Tibial artery (tissue), 4 donors: ENCODE measurements at regions not wholly inside any gene's neighbourhood (a gene's known extent, or its start where the extent isn't known, plus 50 kb on each side); places are given as distances from the start of the nearest gene placed in this dataset.
A peak's percentile ranks its signal among the peaks of the same experiment; 100 is the strongest.

Source experiments
- DNase-seq, 2 donors: peaks; one replicate each; pipeline ENCODE4 v3.0.0-alpha.2; 2019
- H3K27ac ChIP-seq, 2 donors: fragments of 200-600 bp; sonication (generic) in 1 of 2; 1 replicate in 1 of 2; 2 replicates in 1 of 2; pipeline ENCODE4 v1.5.1; 2018 to 2019; ENCODE audit warnings: mild to moderate bottlenecking in 1 of 2
- H3K27me3 ChIP-seq, 2 donors: fragments of 200-600 bp; sonication (generic) in 1 of 2; one replicate each; pipeline versions ENCODE4 v1.5.1 to v1.6.0; 2016 to 2019
- H3K36me3 ChIP-seq, 3 donors: fragments of 200-600 bp; sonication (generic) in 2 of 3; one replicate each; pipeline ENCODE4 v1.5.1; 2016 to 2019; ENCODE audit warnings: mild to moderate bottlenecking in 2 of 3
- H3K4me1 ChIP-seq, 4 donors: fragments of 200-600 bp; sonication (generic) in 2 of 4; 1 replicate in 3 of 4; 2 replicates in 1 of 4; pipeline ENCODE4 v1.5.1; 2016 to 2019
- H3K4me3 ChIP-seq, 2 donors: fragments of 200-600 bp; sonication (generic) in 1 of 2; 1 replicate in 1 of 2; 2 replicates in 1 of 2; pipeline ENCODE4 v1.5.1; 2018 to 2019; ENCODE audit warnings: mild to moderate bottlenecking in 2 of 2
- H3K9me3 ChIP-seq, 3 donors: fragments of 200-600 bp; sonication (generic) in 1 of 3; one replicate each; pipeline ENCODE4 v1.5.1; 2016 to 2019
- intact Hi-C: fragments of 100-400 bp; cut with DNase I; formaldehyde crosslinking; loops from one replicate; pipeline ENCODE4 v1.15.0; 2023; ENCODE audit warnings: low total_unique reads
- TF ChIP-seq, protein P1 (sequence below), 2 experiments: fragments of 200-600 bp in 1 of 2; fragments of 450-650 bp in 1 of 2; IDR thresholded peaks; one replicate each; pipeline ENCODE4 v1.5.1; 2017 to 2019; ENCODE audit warnings: antibody characterized with exemption in 2 of 2, mild to moderate bottlenecking in 1 of 2, moderate library complexity in 1 of 2

DNA sequence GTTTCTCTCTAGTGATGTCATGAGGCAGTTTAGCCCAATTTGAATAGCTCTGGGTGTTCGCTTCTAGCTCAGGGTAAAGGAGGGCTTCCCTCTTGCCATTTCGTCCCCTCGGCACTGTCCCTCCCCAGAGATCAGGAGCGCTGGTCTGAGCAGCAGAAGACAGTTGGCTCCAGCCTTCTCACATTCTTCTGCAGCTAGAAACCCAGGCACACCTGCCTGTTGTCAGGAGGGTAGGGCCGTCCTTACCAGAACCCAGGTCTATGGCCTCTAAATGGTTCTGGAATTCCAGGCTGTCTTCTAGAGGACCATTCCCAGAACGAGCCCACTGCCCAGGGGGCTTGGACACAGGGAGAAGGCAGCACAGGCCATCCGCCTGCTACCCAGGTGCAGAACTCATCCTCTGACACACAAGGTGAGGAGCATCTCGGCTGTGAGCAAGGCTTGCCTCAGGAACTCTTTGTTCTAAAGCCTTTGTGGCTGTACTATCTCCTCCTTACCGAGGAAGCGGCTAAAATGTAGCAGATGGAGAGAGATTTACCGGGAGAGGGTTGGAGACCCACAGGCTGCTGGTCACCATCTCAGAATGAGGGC is 255.6 kb upstream of the IRX2 start:
- H3K9me3 ChIP-seq: no peaks in the 10 kb centered on the region
- no peak overlapping the region for H3K4me3 ChIP-seq
- no peaks in the 10 kb centered on the region for H3K27me3 ChIP-seq
- TF ChIP-seq, protein P1, sequence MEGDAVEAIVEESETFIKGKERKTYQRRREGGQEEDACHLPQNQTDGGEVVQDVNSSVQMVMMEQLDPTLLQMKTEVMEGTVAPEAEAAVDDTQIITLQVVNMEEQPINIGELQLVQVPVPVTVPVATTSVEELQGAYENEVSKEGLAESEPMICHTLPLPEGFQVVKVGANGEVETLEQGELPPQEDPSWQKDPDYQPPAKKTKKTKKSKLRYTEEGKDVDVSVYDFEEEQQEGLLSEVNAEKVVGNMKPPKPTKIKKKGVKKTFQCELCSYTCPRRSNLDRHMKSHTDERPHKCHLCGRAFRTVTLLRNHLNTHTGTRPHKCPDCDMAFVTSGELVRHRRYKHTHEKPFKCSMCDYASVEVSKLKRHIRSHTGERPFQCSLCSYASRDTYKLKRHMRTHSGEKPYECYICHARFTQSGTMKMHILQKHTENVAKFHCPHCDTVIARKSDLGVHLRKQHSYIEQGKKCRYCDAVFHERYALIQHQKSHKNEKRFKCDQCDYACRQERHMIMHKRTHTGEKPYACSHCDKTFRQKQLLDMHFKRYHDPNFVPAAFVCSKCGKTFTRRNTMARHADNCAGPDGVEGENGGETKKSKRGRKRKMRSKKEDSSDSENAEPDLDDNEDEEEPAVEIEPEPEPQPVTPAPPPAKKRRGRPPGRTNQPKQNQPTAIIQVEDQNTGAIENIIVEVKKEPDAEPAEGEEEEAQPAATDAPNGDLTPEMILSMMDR (IDR thresholded peaks at IDR 0.05): no peak
- H3K36me3 ChIP-seq: no peaks in the 10 kb centered on the region
- no peaks in the 10 kb centered on the region for H3K4me1 ChIP-seq
- intact Hi-C loops: no loop called here
- peak in 1 of 2 donors; percentile 28 for DNase-seq
- no peak overlapping the region for H3K27ac ChIP-seq

DNA sequence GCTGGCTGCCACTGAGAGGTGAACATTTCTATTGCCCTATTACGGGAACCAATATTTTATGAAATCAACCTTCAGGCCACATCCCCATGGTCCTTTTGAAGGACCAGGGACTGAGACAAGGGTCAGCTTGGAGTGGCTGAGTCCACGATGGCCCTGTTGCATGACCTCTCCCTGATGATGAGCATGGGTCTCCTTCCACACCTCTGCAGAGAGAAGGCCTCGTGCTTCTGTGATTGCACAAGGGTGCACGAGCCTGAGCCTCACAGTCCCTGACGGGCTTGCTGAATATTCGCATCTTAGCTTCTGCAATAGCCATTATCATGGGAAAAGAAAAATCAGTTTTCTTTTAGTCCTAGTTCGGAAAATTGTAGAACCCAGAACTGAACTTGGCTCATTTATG is 255.0 kb upstream of the IRX2 start:
- H3K4me3 ChIP-seq: no peak overlapping the region
- H3K27me3 ChIP-seq: no peaks in the 10 kb centered on the region
- no peaks in the 10 kb centered on the region for H3K9me3 ChIP-seq
- TF ChIP-seq, protein P1 (IDR thresholded peaks at IDR 0.05): no peak
- peak in 1 of 2 donors; percentile 37 for DNase-seq
- H3K36me3 ChIP-seq: no peaks in the 10 kb centered on the region
- H3K27ac ChIP-seq: no peak overlapping the region
- H3K4me1 ChIP-seq: no peaks in the 10 kb centered on the region
- intact Hi-C loops: no loop called here

DNA sequence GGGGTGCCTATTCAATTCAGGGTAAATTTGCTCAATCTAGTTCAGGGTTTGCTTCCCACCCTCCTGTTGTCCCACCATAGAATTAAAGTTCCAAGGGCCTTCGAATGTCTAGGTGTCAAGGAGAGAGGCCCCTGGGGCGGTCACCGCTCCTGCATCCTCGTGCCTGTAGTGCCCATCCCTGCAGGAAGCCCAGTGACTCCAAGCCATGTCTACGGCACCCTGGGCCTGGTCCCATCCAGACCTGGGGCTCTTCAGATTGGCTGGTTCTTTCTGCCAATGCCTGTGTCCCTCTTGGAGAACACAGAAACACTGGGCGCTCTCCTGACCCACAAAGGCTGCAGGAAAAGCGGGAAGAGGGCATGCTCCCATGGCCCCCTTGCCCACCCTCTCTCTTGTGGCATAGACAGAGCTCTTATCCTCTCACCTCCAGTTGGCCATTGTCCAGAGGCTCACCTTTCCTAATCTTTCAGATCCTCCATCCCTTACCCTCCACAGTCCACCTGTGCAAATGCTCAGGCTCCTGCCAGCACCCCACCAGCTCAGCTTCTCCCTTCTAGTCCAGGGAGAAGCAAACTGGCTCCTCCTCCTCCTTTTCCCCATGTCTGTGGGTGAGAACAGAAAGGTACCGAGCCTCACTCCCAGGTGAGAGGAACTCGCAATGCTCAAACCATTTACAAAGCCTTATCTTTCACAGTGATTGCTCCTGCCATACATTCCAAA is 253.0 kb upstream of the IRX2 start:
- Histone ChIP-seq H3K9me3 (no peaks in the 10 kb centered on the region), H3K4me1 (no peaks in the 10 kb centered on the region), H3K36me3 (no peaks in the 10 kb centered on the region), H3K27me3 (no peaks in the 10 kb centered on the region), H3K27ac (no peak overlapping the region), H3K4me3 (no peak overlapping the region)
- TF ChIP-seq, protein P1 (IDR thresholded peaks at IDR 0.05): no peak
- intact Hi-C loops: no loop called here
- DNase-seq: peak in 1 of 2 donors; percentile 38

DNA sequence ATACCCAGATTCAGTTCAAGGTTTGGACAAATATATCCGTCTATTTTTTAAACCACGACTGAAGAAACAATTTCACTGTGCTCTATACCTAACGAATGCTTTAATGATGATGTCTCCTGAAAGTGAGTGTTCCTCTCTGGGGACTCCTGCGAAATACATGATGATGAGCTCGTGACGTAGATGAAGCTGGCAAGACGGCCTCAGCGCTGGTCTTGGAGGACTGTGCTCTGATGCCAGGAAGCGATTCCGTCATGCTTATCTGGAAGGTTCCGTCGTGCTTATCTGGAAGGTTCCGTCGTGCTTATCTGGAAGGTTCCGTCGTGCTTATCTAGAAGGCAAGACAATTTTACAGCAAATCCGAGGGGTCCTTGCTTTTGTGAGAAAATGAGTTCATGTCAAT is 250.8 kb upstream of the IRX2 start:
- H3K9me3 ChIP-seq: no peaks in the 10 kb centered on the region
- intact Hi-C loops: no loop called here
- TF ChIP-seq, protein P1 (IDR thresholded peaks at IDR 0.05): no peak
- no peak overlapping the region for H3K27ac ChIP-seq
- H3K36me3 ChIP-seq: no peaks in the 10 kb centered on the region
- H3K4me1 ChIP-seq: no peaks in the 10 kb centered on the region
- H3K27me3 ChIP-seq: no peaks in the 10 kb centered on the region
- no peak overlapping the region for H3K4me3 ChIP-seq
- DNase-seq: no peak

DNA sequence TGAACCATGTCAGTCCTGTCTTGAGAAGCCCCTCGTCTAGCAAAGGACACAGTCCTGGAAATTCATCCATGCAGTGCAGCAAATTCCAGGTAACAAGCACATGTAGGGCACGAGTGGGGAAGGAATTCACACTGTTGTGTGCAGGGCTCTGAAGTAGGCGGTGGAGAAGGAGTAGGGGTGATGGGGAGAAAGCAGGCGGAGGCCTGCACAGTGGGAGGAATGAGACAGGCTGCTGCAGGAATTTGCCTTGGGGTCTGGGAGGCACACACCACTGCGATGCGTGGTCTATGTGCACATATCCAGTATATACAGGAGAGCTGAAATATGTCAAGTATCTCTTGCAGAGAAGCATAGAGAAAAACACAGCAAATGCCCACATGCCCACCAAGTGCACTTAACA is 249.2 kb upstream of the IRX2 start:
- Histone ChIP-seq H3K9me3 (no peaks in the 10 kb centered on the region), H3K27ac (no peak overlapping the region), H3K4me1 (no peaks in the 10 kb centered on the region), H3K4me3 (no peak overlapping the region), H3K27me3 (no peaks in the 10 kb centered on the region), H3K36me3 (no peaks in the 10 kb centered on the region)
- TF ChIP-seq, protein P1 (IDR thresholded peaks at IDR 0.05): no peak
- intact Hi-C loops: no loop called here
- DNase-seq: peak in 1 of 2 donors; percentile 11
